Stomach (tissue), 4 donors: ENCODE measurements at regions not wholly inside any gene's neighbourhood (a gene's known extent, or its start where the extent isn't known, plus 50 kb on each side); places are given as distances from the start of the nearest gene placed in this dataset.

ENCODE experiments used
- POLR2A ChIP-seq, 4 donors: fragments of 450-650 bp; IDR thresholded peaks; one replicate each; pipeline ENCODE4 v1.6.1; 2016; ENCODE audit warnings: antibody characterized with exemption in 4 of 4, control low read depth in 2 of 4, mild to moderate bottlenecking in 1 of 4, moderate library complexity in 1 of 4
- TF ChIP-seq, protein P1 (sequence below), 7 experiments: fragments of 450-650 bp in 4 of 7; fragments of 200-600 bp in 3 of 7; sonication (generic) in 3 of 7; IDR thresholded peaks; one replicate each; pipeline ENCODE4 v1.5.1; 2016 to 2019; ENCODE audit warnings: antibody characterized with exemption in 7 of 7, control low read depth in 2 of 7, mild to moderate bottlenecking in 1 of 7

GRCh38 chr5:110049816-110050215, 360.1 kb downstream of the MAN2A1 start:
- TF ChIP-seq, protein P1, sequence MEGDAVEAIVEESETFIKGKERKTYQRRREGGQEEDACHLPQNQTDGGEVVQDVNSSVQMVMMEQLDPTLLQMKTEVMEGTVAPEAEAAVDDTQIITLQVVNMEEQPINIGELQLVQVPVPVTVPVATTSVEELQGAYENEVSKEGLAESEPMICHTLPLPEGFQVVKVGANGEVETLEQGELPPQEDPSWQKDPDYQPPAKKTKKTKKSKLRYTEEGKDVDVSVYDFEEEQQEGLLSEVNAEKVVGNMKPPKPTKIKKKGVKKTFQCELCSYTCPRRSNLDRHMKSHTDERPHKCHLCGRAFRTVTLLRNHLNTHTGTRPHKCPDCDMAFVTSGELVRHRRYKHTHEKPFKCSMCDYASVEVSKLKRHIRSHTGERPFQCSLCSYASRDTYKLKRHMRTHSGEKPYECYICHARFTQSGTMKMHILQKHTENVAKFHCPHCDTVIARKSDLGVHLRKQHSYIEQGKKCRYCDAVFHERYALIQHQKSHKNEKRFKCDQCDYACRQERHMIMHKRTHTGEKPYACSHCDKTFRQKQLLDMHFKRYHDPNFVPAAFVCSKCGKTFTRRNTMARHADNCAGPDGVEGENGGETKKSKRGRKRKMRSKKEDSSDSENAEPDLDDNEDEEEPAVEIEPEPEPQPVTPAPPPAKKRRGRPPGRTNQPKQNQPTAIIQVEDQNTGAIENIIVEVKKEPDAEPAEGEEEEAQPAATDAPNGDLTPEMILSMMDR (IDR thresholded peaks at IDR 0.05): no peak
- TF ChIP-seq POLR2A (IDR thresholded peaks at IDR 0.05): no peak
